ENCODE measurements at regions not wholly inside any gene's neighbourhood (a gene's known extent, or its start where the extent isn't known, plus 50 kb on each side); places are given as distances from the start of the nearest gene placed in this dataset.

DNA sequence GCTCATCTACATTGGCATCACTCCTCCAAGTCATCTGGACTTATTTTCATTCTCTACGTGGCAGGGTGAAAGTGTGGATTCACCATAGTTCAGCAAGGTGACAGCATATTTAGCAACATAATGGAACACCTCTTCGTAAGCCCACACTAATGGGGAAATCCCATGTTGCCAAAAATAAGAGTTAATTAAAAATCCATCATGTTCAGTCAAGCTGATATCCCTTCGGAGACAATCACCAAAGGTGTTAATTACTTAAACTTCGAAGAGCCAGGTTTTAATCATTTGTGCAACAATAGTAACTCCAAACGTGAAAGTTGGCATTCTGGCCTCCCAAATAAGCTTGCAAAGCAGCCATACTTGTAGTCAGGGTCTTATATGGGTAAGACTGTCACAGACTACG is 242.9 kb downstream of the NSG2 start:
- no peak for DNase-seq
- no peak for ATAC-seq

DNA sequence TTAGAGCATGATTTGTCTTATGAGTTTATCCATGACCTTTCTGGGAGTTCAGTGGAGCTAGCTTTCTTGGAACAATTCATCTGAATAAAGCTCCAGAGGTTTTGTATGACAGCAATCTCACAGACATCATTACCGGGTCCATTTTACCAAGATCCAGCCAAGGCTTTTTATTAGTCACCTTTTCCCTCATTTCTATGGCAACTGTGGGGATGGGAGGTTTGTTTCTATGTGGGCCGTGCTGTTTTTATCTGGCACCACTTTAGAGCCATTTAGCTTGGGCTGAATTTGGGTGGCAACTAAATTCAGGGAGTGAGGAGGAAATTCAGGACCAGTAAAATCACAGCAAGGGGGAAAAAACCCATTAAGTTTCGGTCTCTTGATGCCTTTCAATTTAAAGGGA is 245.7 kb downstream of the NSG2 start:
- DNase-seq = no peak

DNA sequence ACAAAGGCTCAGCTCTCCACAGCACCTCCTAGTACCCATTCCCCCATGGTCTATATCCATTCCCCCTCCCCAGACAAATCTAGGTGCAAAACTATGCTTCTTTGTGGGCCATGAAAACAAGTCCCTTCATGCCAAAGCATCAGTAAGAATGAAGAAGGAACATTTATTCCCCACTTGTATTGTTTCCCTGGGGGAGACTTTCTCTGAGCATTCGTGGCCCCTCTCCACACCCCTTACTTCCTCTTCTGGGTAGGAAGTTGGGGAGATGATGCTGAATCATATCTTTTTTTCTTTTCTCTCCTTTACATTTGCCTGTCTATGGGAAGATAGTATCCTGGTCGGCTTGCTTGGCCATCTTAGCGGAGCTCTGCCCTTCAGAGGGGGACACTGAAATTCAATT is 246.8 kb downstream of the NSG2 start:
- DNase-seq (no peak), ATAC-seq (no peak)

More for the DNA sequence above, 245.7 kb downstream of the NSG2 start:
- no peak for ATAC-seq

DNA sequence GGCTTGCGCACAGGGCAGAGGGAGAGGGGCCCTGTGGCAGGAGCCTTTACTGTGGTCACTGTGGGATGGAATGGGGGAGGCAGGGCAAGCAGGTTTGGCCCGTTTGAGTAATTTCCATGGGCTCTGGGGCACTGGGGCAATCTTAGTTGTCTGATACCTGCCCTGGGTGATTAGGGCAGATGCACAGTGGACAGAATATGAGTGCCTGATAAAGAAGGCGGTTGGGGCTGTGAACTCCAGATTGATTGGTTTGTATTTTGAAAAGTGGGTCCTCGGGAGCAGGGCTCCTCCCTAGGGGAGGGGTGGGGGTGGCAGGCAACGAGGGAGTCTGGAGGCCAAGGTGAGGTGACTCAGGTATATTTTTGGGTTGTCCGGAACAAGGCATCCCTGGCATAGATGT is 247.5 kb downstream of the NSG2 start:
- DNase-seq (no peak), ATAC-seq (no peak)

DNA sequence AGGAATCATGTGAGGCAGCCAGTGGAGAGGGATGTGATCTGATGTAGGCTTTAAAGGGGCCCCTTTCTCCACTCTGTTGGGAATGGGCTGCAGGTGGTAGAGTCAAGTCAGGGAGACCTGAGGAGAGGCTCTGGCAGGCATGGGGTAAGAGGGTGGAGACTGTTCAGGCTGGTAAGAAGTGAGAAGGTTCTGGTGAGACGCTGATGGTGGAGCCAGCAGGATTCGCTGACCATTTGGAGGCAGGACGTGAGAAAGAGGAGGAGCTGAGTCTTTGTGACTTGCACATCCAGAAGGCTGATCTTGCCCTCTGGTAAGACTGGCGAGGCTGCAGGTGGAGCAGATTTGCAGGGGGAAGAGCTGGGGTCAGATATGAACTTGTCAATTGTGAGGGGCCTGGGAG is 248.0 kb downstream of the NSG2 start:
- ATAC-seq (no peak), DNase-seq (no peak)

DNA sequence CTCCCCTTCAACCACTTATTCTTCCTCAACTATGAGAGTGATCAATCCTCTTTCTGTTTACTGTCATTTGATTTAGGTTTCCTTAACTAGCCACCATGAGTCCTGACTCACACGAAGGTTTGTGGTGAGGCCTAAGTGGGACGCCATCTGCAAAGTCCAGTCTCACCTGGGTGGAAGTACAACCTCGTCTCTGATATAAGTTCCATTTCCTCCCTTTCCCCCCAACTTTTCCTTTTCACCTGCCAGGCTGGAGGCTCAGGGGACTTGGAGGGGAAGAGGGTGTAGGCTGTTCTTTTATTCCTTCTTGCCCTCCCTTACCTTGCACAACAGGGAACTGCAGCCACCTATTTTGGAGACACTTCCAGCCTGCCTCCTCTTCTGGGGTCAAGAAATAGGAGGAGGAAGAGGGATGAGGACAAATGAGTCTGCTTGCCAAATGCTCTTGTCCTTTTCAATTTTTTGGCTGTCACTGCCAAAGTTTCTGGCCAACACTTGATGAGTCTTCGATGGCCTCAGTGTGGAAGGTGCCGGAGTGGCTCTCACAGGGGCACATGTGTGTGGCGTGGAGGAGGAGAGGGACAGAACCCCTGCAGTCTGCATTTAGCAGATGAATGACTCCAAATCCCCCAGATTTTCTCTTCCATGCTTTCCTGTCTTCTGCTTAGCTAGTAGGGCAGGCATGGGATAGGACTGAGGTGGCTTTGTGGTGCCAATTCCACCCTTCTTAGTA is 249.6 kb downstream of the NSG2 start:
- no peak for DNase-seq

DNA sequence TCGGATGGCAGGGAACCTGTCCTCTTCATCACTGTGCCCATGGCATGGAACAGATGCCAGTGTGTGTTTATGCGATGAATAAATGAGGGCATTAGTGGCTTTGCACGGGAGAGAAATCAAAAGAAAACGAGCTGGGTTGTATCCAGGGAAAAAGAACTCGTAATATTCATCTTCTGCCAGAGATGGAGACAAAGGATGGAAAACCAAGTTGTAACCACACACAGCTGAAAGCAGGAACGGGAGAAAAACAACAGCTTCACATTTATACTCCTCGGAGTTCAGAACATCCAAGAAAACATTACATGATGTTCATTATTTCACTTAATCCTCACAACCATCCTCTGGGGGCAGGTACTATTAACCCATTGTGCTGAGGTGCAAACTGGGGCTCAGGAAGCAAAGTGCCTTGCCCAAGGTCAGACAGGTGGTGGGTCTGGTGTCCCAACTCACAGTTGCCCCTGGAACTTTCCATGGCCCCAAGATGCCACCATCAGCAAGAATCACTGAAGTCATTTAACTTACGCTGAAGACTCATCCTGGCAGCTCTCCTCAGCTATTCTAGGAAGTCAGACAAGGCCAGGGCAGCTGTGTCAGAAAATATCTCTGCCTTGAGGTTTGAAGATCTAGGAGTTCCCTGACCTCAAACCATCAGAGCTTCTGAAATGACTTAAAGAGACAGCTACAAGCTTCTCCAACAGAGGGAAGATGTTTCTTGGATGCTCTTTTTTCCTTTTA is 250.4 kb downstream of the NSG2 start:
- ATAC-seq (no peak), DNase-seq (no peak)

More for the DNA sequence above, 249.6 kb downstream of the NSG2 start:
- ATAC-seq = no peak

DNA sequence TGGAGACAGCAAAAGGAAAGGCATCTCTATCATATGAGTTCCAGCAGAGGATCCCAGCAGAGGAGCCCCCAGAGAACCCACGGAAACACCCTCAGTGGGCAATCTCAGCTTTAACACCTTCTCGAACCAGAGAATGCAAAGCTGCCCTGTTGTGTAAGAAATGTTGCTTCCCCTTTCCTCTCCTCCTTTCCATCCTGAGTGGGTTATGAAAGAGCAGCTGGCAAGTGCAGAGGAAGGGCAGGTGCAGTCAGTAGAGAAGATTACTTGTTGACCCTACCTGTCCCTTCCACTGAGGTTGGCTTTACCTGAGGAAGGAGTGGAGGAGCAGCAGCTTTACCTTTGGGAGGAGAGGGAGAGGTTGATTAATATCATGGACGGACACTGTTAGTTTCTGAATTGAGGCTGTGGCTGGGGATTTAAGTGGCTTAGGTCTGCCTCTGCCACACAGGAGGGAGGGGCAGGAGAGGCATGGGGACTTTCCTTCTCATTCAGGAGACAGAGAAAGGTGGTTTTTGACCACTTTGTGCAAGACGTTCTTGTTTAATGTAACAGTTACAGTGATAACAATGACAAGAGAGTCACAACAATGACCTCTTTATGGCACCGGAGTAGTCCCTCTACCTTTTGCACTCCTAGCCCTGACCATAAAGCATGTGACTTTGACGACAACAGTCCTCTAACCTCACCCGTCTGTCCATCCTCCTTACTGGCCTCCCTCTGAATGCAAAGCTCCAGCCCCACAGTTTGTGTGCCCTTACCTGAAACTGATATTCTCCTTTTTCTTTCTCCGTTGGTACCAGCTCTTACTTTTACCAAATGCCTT is 254.8 kb downstream of the NSG2 start:
- ATAC-seq (no peak), DNase-seq (no peak)

DNA sequence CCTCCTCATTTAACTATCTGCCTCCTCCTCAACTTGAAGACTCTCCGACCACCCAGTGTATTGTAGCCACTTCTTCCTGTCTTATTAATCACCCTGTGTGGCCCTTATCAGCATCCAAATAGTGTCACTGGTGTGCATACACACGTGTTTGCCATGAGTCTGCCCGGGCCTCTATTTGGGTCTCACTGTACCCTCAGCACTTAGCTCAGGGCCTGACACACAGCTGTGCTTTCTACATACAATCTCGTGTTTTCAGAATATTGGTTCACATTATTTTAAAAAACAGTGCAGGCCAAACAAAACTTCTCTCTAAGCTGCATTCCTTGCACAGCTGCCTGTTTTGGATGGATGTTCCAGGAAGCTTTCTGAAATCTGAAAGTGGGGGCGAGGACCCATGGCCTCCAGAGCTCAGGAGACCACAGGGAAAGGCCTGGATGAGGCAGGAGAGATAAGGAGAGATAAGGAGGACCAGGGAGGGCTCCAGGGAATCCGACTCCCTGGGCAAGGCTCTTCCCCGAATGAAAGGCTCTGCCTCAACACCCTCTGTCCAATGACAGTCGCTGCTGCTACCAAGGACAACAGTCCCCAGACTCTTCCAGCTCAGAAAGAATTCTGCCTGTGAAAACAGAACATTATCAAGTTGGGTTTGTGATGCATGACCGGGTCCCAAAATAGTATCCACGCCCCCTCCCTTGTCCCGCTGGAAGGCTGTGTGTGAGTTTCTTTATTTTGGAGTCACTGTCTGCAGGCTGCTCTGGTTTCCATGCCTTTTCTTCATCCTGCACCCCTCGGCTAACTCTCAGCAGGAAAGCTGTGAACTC is 255.6 kb downstream of the NSG2 start:
- ATAC-seq (no peak), DNase-seq (no peak)

DNA sequence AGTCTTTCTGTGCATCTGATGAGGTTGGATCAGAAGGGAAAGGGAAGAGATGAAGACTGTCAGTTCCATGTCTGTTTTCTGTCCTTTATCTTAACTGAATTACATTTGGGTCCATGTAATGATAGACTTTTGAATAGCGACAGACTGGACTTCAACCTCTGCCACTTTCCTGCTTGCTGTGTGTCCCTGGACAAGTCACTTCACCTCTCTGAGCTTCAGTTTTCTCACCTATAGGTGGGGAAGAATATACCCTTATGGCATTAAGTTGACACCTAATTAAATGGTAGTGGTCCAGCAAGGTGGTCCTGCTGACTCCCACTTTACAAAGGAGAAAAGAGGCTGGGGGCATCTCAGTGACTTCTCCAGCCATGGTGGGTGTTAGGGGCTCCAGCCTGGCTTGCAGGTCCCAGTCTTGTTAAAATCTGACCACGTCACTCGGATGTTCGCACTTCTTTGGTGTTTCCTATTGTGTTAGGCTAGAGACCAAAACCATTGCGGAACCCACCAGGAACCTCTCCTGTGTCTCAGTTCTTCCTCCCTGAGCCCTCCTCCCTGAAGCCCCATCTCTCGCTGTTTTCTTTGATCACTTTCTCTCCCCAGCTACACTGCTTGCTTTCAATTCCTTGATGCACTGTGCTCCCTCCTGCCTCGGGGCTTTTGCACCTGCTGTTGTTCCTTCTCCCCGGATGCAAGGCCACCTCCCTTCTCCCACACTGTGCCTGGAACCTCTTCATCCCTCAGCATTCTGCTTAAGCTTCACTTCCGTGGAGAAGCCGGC is 256.5 kb downstream of the NSG2 start:
- no peak for ATAC-seq

DNA sequence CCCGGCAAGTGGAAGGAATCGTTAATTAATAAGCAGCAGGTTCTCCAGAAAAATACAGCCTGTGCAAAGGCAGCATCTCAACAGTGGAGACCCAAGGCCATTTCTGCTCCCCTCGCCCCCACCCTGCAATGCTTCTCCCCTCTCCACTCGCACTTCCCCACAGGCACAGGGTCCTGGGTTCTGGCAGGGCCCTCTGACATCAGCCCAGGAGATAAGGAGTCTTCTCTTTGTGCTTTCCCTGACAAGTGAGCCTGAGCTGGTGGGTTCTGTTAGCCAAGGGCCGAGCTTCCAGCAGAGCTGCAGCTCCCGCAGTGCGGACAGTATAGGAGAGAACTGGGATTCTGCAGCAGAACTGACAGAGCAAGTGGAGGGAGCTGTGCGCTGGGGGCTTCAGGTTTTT is 257.5 kb downstream of the NSG2 start:
- no peak for DNase-seq
- no peak for ATAC-seq

More for the DNA sequence above, 256.5 kb downstream of the NSG2 start:
- DNase-seq = no peak

DNA sequence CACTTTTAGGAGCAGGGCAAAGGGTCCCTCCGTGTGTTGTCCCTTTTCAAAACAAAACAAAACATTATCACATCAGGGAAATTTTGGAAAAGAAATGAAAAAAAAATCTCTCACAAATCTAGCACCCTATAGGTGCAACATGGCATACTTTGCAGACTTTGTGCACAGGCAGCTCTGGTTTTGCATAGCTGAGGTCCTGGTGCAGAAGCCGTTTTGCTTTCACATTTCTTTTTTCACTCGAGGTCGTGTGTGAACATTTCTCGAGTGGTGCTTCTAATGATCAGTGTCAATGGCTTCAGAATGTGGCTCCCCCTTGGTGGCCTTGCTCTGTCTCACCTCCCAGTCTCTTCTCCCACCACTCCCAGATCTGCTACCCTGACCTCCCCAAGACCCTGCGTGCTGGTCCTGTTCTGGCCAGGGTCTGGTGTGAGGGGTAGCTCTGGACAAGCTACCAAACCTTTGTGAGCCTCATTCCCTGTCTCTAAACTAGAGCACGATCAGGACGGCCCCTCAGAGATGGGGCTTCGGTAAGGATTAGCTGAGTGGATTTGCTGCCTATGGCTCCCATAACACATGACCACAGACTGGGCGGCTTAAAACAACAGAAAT is 258.0 kb downstream of the NSG2 start:
- DNase-seq (no peak), ATAC-seq (no peak)

DNA sequence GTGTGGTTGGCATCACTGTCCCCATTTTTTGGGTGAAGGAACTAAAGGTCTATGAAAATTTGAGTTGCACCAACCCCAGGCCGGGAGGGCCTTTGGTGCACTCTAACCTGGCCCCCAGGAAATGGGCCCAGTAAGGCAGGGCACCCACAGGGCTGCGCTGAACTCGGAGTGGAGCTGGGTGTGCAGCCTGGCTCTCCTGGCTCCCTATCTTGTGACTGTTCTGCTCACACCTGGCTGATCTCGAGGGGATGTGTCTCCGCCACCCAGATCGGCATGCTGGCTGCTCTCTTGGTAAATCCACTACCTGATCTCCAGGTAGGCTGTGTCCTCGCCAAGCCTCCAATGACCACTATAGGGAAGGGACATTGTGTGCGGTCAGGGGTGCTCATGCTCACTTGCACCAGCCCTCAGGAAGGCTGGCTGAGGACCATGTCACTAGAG is 259.8 kb downstream of the NSG2 start:
- DNase-seq = no peak
- no peak for ATAC-seq

DNA sequence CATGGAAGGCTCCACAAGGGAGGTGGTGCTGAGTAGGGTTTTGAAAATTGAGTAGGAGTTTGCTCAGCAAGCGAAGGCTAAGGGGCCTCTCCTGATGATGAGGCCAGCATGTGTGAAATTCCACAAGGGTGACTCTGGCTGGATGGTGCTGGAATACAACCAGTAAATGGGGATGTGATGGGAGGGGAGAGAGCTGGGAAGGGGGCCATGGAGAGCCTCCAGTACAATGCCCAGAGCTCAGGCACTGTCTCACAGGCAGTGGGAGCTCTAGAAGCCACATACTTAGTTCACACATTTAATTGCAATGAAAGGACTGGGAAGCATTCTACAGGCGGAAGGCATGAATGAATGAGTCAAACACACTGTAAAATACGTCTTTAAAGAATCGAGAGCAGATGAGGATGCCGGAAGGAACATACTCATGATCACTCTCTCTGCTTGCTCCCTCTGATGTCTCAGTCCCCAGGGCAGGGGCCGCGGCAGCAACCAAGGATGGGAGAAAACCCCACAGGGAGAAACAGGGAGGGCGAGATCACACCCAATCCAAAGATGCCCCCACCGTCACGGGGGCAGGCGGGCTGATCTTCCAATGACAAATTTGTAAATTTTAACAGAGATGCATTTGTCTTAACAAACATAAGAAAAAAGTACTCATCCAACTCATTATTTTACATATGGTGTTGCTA is 261.0 kb downstream of the NSG2 start:
- DNase-seq = no peak
- ATAC-seq = no peak

DNA sequence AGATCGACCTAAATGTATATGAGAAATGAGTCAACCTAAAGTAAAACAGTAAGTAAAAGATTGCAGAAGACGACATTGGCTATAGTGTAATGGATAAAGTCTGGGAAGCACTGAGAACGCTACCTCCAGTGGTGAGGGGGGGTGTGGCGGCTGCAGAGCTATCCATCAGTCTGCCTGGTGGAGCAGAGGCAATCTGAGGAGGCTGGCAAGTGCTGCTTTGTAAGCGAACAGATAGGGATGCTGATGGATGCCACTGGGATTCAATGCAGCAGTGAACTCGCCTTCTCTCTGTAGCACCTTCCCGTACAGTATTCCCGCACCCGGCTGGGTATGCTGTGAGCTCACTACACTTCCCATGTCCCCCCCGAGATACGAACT is 261.5 kb downstream of the NSG2 start:
- ATAC-seq = no peak

DNA sequence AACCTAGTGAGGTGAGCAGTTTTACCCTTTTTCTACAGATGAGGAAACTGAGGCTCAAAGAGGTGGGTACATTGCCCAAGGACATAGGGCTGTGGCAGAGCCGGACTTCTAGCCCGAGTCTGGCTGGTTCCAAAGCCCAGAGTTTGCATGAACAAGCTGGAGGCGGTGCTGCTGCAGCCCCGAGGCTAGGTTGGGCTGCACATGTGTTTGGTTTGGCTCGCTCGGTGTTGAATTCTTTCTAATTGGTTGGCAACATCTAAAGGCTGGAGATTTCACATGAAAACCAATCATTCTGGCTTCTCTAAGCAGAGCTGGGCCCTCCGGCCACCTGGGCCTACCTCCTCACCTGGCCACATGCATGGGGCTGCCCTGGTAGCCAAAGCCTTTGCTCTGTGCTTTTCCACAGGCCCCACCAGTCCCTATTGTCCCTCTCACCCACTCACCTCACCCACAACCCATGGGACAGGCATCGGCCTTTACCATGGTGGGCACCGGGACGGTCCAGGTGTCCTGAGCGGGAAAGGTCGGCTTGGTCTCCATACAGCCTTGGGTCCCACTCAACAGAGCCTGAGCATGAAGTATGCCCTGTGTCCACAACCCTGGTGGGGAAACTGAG is 262.3 kb downstream of the NSG2 start:
- DNase-seq = no peak
- no peak for ATAC-seq

More for the DNA sequence above, 261.5 kb downstream of the NSG2 start:
- DNase-seq = no peak

DNA sequence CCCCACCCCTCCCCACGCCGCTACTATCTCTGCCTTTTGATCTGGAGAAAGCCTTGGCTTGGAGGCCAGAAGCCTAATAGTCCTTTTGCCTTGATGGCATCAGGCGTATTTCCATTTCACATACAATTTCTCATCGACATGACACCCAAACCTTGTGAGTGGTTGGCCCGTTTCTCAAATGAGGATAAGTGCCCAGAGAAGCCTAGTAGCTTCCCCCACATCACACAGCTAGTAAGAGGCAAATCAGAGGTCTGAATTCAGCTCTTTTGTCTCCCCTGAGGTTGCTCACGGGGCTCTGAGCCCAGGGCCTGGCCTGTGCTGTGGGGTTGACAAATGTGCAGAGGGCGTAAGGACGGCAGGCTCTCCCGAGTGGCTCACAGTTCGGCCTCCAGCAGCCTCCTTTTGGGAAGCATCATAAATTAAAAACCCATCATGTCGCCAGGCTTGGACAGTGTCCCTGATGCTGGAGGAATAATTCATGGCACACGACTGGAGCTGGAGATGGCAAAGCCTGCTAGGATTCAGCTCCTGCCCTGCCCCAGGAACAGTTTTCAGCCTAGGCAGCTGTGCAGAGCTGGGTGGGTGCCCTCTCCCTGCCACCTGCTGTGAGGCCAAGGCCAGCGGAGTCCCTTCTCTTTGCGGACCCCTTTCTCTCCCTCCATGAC is 263.8 kb downstream of the NSG2 start:
- DNase-seq (no peak), ATAC-seq (no peak)

DNA sequence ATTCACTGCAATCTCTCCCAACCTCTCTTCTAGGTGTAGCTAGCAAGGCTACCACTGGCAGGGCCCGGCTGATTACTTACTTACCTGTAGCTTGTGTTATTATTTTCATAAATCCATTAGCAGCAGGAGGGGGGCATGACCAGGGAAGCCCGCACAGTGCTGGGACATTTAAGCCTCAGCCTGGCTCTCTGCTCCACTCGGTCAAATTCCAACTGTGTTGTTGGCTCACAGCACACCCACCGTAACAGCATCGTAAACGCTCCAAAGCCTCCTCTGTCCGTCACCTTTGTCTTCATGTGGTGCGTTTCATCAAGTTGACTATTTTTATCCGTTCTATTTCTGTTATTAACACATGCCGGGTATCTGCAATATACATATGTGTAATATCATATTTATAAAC is 264.7 kb downstream of the NSG2 start:
- no peak for DNase-seq
- ATAC-seq = no peak

DNA sequence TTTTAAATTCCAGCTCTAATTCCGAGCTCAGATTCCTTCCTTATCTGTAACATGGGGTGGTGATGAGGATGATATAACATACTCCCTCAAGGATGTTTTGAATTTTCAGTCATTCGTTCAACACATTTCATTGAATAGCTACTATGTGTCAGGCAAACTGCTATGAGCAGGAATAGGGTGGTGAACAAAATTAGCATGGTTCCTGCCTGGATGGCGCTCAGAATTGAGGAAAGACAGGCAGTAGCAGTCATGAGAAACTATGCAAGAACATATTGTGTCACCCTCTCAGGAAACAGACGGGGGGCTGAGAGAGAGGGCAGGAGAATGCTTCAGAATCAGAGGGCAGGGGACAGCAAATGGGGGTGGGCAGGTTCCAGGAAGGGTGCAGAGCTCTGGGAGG is 265.2 kb downstream of the NSG2 start:
- DNase-seq (no peak), ATAC-seq (no peak)

All from stimulated activated naive CD8-positive, alpha-beta T cell treated with anti-CD3 and anti-CD28 coated beads, Interleukin-15, Interleukin-2, amounts not matched to agents 100 U/mL and 50 U/mL, for 24 hours (primary cell).